GM19438 (cell line): ENCODE measurements at regions not wholly inside any gene's neighbourhood (a gene's known extent, or its start where the extent isn't known, plus 50 kb on each side); places are given as distances from the start of the nearest gene placed in this dataset.

Source experiments
- ATAC-seq: cut with Tn5 transposase; IDR thresholded peaks from one replicate; pipeline ENCODE4 v1.9.1; 2021; ENCODE audit warnings: low read depth; ENCODE audit not compliant: unreplicated experiment

- ATAC-seq: no peak
Observed at GRCh38 chr16:13392341-13392740, 490.9 kb downstream of the SHISA9 start.

- ATAC-seq: no peak
Observed at GRCh38 chr16:13393816-13394215, 492.4 kb downstream of the SHISA9 start.

GRCh38 chr16:13394488-13394887 is 493.1 kb downstream of the SHISA9 start:
- no peak for ATAC-seq

GRCh38 chr16:13397126-13397525 is 495.7 kb downstream of the SHISA9 start:
- ATAC-seq: no peak

GRCh38 chr16:13401641-13402040 is 500.2 kb downstream of the SHISA9 start:
- no peak for ATAC-seq

GRCh38 chr16:13402601-13403000 is 501.2 kb downstream of the SHISA9 start:
- no peak for ATAC-seq

GRCh38 chr16:13403326-13403725 is 501.9 kb downstream of the SHISA9 start:
- no peak for ATAC-seq

- no peak for ATAC-seq
Observed at GRCh38 chr16:13414154-13414553, 505.8 kb upstream of the ERCC4 start.

- ATAC-seq: no peak
Observed at GRCh38 chr16:13419589-13419988, 500.4 kb upstream of the ERCC4 start.

- no peak for ATAC-seq
Observed at GRCh38 chr16:13421726-13422125, 498.2 kb upstream of the ERCC4 start.

GRCh38 chr16:13425836-13426235 is 494.1 kb upstream of the ERCC4 start:
- ATAC-seq: no peak

GRCh38 chr16:13426269-13426668 is 493.7 kb upstream of the ERCC4 start:
- ATAC-seq: no peak

- no peak for ATAC-seq
Observed at GRCh38 chr16:13426736-13427135, 493.2 kb upstream of the ERCC4 start.

- ATAC-seq: no peak
Observed at GRCh38 chr16:13427943-13428342, 492.0 kb upstream of the ERCC4 start.

- ATAC-seq: no peak
Observed at GRCh38 chr16:13429416-13429815, 490.5 kb upstream of the ERCC4 start.

- no peak for ATAC-seq
Observed at GRCh38 chr16:13435415-13435814, 484.5 kb upstream of the ERCC4 start.

GRCh38 chr16:13435873-13436474 is 484.0 kb upstream of the ERCC4 start:
- no peak for ATAC-seq

GRCh38 chr16:13436641-13437412 is 483.1 kb upstream of the ERCC4 start:
- ATAC-seq: peak; percentile 81

- ATAC-seq: no peak
Observed at GRCh38 chr16:13437413-13437795, 482.6 kb upstream of the ERCC4 start.

GRCh38 chr16:13438064-13438463 is 481.9 kb upstream of the ERCC4 start:
- no peak for ATAC-seq

GRCh38 chr16:13439766-13440165 is 480.2 kb upstream of the ERCC4 start:
- ATAC-seq: no peak

GRCh38 chr16:13441675-13442074 is 478.3 kb upstream of the ERCC4 start:
- no peak for ATAC-seq
